HG03095 (cell line): ENCODE measurements at regions not wholly inside any gene's neighbourhood (a gene's known extent, or its start where the extent isn't known, plus 50 kb on each side); places are given as distances from the start of the nearest gene placed in this dataset.

ENCODE experiments used
- ATAC-seq: cut with Tn5 transposase; IDR thresholded peaks from one replicate; pipeline ENCODE4 v1.9.1; 2021; ENCODE audit warnings: moderate library complexity; ENCODE audit not compliant: unreplicated experiment

GRCh38 chr3:18127859-18128681 lies 297.1 kb downstream of the SATB1 start:
- no peak for ATAC-seq

- peak; percentile 97 for ATAC-seq
Observed at GRCh38 chr3:18127174-18127858, 297.8 kb downstream of the SATB1 start.

- no peak for ATAC-seq
Observed at GRCh38 chr3:18126772-18127171, 298.4 kb downstream of the SATB1 start.

- ATAC-seq, result no peak
Observed at GRCh38 chr3:18124501-18124900, 300.6 kb downstream of the SATB1 start.

- ATAC-seq, result no peak
Observed at GRCh38 chr3:18122264-18122663, 302.9 kb downstream of the SATB1 start.

- no peak for ATAC-seq
Observed at GRCh38 chr3:18121020-18121419, 304.1 kb downstream of the SATB1 start.

- no peak for ATAC-seq
Observed at GRCh38 chr3:18119866-18120265, 305.3 kb downstream of the SATB1 start.

- no peak for ATAC-seq
Observed at GRCh38 chr3:18114894-18115293, 310.2 kb downstream of the SATB1 start.

- ATAC-seq, result no peak
Observed at GRCh38 chr3:18113417-18113816, 311.7 kb downstream of the SATB1 start.

GRCh38 chr3:18112674-18113375 lies 312.3 kb downstream of the SATB1 start:
- no peak for ATAC-seq

- ATAC-seq, result peak; percentile 90
Observed at GRCh38 chr3:18111796-18112232, 313.3 kb downstream of the SATB1 start.

- ATAC-seq, result no peak
Observed at GRCh38 chr3:18103591-18103990, 321.5 kb downstream of the SATB1 start.

GRCh38 chr3:18100121-18100520 lies 325.0 kb downstream of the SATB1 start:
- no peak for ATAC-seq

GRCh38 chr3:18099611-18100010 lies 325.5 kb downstream of the SATB1 start:
- no peak for ATAC-seq

GRCh38 chr3:18098960-18099587 lies 326.1 kb downstream of the SATB1 start:
- ATAC-seq, result no peak

- ATAC-seq, result no peak
Observed at GRCh38 chr3:18097989-18098388, 327.1 kb downstream of the SATB1 start.

- ATAC-seq, result no peak
Observed at GRCh38 chr3:18097473-18097872, 327.7 kb downstream of the SATB1 start.

- no peak for ATAC-seq
Observed at GRCh38 chr3:18092726-18093125, 332.4 kb downstream of the SATB1 start.

GRCh38 chr3:18090377-18090776 lies 334.8 kb downstream of the SATB1 start:
- ATAC-seq, result no peak

- no peak for ATAC-seq
Observed at GRCh38 chr3:18087988-18088387, 337.2 kb downstream of the SATB1 start.

- no peak for ATAC-seq
Observed at GRCh38 chr3:18086760-18087159, 338.4 kb downstream of the SATB1 start.
